ENCODE measurements at regions not wholly inside any gene's neighbourhood (a gene's known extent, or its start where the extent isn't known, plus 50 kb on each side); places are given as distances from the start of the nearest gene placed in this dataset.

- ChIA-PET CTCF (no interaction called here), POLR2A (no interaction called here)
- TF ChIP-seq BHLHE40 (IDR thresholded peaks at IDR 0.05; ENCODE audit: borderline replicate concordance) (no peak), FOXA1 (IDR thresholded peaks at IDR 0.05) (no peak), FOXK2 (IDR thresholded peaks at IDR 0.05) (no peak), ZNF384 (IDR thresholded peaks at IDR 0.05) (no peak), CTBP1 (IDR thresholded peaks at IDR 0.05; ENCODE audit: borderline replicate concordance) (no peak), ARNT (IDR thresholded peaks at IDR 0.05) (no peak), PKNOX1 (IDR thresholded peaks at IDR 0.05) (no peak), TARDBP (IDR thresholded peaks at IDR 0.05) (no peak), SP1 (IDR thresholded peaks at IDR 0.05) (no peak), SUZ12 (IDR thresholded peaks at IDR 0.05) (no peak), FOXM1 (IDR thresholded peaks at IDR 0.05; ENCODE audit: borderline replicate concordance) (no peak), L3MBTL2 (conservative IDR thresholded peaks at IDR 0.05) (no peak), ELF4 (IDR thresholded peaks at IDR 0.05) (no peak), LEF1 (IDR thresholded peaks at IDR 0.05; ENCODE audit: borderline replicate concordance) (no peak), NFRKB (IDR thresholded peaks at IDR 0.05) (no peak), HDGF (IDR thresholded peaks at IDR 0.05; ENCODE audit: borderline replicate concordance) (no peak)
- DNase-seq (ENCODE audit: extremely low spot score): no peak
These were observed 185.8 kb downstream of the TTLL2 start for GRCh38 chr6:167510648-167511047.

DNA sequence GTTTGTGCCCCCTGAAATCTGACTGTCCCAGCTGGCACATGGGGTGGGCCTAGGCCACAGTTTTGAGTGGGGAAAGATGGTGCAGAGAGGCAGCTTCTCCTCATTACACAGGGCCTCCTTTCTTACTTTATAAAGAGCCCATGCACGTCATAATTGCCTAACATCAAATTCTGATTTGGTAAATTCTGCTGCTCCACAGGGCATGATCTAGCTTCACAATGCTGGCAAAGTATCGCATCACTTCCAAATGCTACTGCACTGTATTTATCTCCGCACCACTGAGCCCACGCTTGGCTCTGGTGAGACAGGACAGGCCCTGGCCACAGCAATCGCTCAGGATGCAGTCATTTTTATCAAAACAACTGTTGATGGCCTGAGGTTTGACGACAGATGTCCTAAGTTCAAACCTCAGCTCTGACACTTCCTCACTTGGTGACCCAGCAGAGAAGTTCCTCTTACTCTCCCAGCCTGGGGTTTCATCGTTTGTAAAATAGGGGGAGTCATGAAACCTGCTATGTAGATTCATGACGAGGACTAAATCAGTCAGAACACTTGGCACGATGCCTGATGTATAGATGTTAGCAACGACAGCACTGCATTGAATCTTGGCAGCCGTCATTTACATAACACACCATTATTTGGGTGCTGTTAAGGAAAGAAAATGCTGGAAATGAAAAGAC lies 187.9 kb downstream of the TTLL2 start:
- CTCF ChIA-PET: no interaction called here
- no peak for DNase-seq (ENCODE audit: extremely low spot score)
- POLR2A ChIA-PET: no interaction called here
- TF ChIP-seq ARNT (IDR thresholded peaks at IDR 0.05): no peak
- TF ChIP-seq FOXK2 (IDR thresholded peaks at IDR 0.05): no peak
- no peak for TF ChIP-seq FOXA1 (IDR thresholded peaks at IDR 0.05)
- TF ChIP-seq SUZ12 (IDR thresholded peaks at IDR 0.05): no peak
- no peak for TF ChIP-seq L3MBTL2 (conservative IDR thresholded peaks at IDR 0.05)
- TF ChIP-seq FOXM1 (IDR thresholded peaks at IDR 0.05; ENCODE audit: borderline replicate concordance): no peak
- no peak for TF ChIP-seq NFRKB (IDR thresholded peaks at IDR 0.05)
- TF ChIP-seq TARDBP (IDR thresholded peaks at IDR 0.05): no peak
- TF ChIP-seq LEF1 (IDR thresholded peaks at IDR 0.05; ENCODE audit: borderline replicate concordance): no peak
- no peak for TF ChIP-seq PKNOX1 (IDR thresholded peaks at IDR 0.05)
- TF ChIP-seq BHLHE40 (IDR thresholded peaks at IDR 0.05; ENCODE audit: borderline replicate concordance): no peak
- TF ChIP-seq HDGF (IDR thresholded peaks at IDR 0.05; ENCODE audit: borderline replicate concordance): no peak
- no peak for TF ChIP-seq CTBP1 (IDR thresholded peaks at IDR 0.05; ENCODE audit: borderline replicate concordance)
- TF ChIP-seq ZNF384 (IDR thresholded peaks at IDR 0.05): no peak
- TF ChIP-seq SP1 (IDR thresholded peaks at IDR 0.05): no peak
- no peak for TF ChIP-seq ELF4 (IDR thresholded peaks at IDR 0.05)

- CTCF ChIA-PET: no interaction called here
- POLR2A ChIA-PET: no interaction called here
- TF ChIP-seq L3MBTL2 (conservative IDR thresholded peaks at IDR 0.05) (no peak), TARDBP (IDR thresholded peaks at IDR 0.05) (no peak), LEF1 (IDR thresholded peaks at IDR 0.05; ENCODE audit: borderline replicate concordance) (no peak), PKNOX1 (IDR thresholded peaks at IDR 0.05) (no peak), BHLHE40 (IDR thresholded peaks at IDR 0.05; ENCODE audit: borderline replicate concordance) (no peak), NFRKB (IDR thresholded peaks at IDR 0.05) (no peak), SUZ12 (IDR thresholded peaks at IDR 0.05) (no peak), ARNT (IDR thresholded peaks at IDR 0.05) (no peak), SP1 (IDR thresholded peaks at IDR 0.05) (no peak)
- no peak for DNase-seq (ENCODE audit: extremely low spot score)
These were observed 188.9 kb downstream of the TTLL2 start for GRCh38 chr6:167513778-167514177.

DNA sequence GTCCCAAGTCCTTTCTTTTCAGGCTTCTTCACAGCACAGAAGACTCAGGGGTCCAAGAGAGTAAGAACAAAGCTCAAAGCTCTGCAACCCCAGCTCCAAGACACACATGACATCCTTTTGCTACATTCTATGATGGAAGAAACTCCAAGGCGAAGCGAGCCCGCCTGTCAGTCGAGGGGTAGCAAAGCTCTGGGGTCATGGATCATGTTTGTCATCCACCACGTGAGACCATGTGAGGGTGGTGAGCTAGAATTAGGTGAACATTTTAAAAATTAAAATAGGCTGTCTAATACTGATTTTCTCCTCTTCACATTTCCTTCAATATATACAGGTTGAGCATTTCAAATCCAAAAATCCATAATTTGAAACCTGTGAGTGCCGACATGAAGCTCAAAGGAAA lies 189.6 kb downstream of the TTLL2 start:
- DNase-seq (ENCODE audit: extremely low spot score): no peak
- no peak for TF ChIP-seq SUZ12 (IDR thresholded peaks at IDR 0.05)
- TF ChIP-seq FOXM1 (IDR thresholded peaks at IDR 0.05; ENCODE audit: borderline replicate concordance): no peak
- no peak for TF ChIP-seq TARDBP (IDR thresholded peaks at IDR 0.05)
- TF ChIP-seq ARNT (IDR thresholded peaks at IDR 0.05): no peak
- TF ChIP-seq ELF4 (IDR thresholded peaks at IDR 0.05): no peak
- no peak for TF ChIP-seq NFRKB (IDR thresholded peaks at IDR 0.05)
- TF ChIP-seq SP1 (IDR thresholded peaks at IDR 0.05): no peak
- TF ChIP-seq ZNF384 (IDR thresholded peaks at IDR 0.05): no peak
- TF ChIP-seq PKNOX1 (IDR thresholded peaks at IDR 0.05): no peak
- no peak for TF ChIP-seq HDGF (IDR thresholded peaks at IDR 0.05; ENCODE audit: borderline replicate concordance)
- ChIA-PET POLR2A (no interaction called here), CTCF (no interaction called here)

DNA sequence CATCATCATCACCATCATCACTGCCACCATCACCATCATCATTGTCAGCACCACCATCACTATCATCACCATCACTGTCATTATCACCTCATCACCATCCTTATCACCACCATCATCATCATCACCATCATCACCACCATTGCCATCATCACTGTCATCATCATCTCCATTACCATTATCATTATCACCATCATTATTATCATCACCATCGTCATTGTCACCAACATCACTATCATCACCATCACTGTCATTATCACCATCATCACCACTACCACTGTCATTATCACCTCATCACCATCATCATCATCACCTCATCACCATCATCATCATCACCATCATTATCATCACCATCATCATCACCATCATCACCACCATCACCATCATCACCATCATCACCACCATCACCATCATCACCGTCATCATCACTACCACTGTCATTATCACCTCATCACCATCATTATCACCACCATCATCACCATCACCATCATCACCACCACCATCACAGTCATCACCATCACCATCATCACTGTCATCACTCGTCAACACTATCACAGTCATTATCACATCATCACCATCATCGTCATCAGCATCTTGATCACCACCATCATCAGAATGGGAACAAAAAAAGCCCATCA lies 191.1 kb downstream of the TTLL2 start:
- POLR2A ChIA-PET: no interaction called here
- DNase-seq (ENCODE audit: extremely low spot score): no peak
- CTCF ChIA-PET: no interaction called here
- no peak for TF ChIP-seq FOXK2 (IDR thresholded peaks at IDR 0.05)
- TF ChIP-seq ARNT (IDR thresholded peaks at IDR 0.05): no peak
- TF ChIP-seq FOXM1 (IDR thresholded peaks at IDR 0.05; ENCODE audit: borderline replicate concordance): no peak
- 0 out of 2 replicates have a peak, but pooled peaks have one; percentile 15 for TF ChIP-seq CTBP1 (IDR thresholded peaks at IDR 0.05; ENCODE audit: borderline replicate concordance)

Data from HEK293T (cell line).